Esophagus muscularis mucosa (tissue), 4 donors: ENCODE measurements at regions not wholly inside any gene's neighbourhood (a gene's known extent, or its start where the extent isn't known, plus 50 kb on each side); places are given as distances from the start of the nearest gene placed in this dataset.

Source experiments
- CTCF ChIP-seq, 3 experiments: fragments of 200-600 bp in 2 of 3; fragments of 450-650 bp in 1 of 3; sonication (generic) in 2 of 3; IDR thresholded peaks; one replicate each; pipeline ENCODE4 v1.5.1; 2017 to 2019; ENCODE audit warnings: antibody characterized with exemption in 3 of 3, mild to moderate bottlenecking in 2 of 3, moderate library complexity in 1 of 3
- EP300 ChIP-seq: sonication (generic); formaldehyde crosslinking; IDR thresholded peaks from one replicate; pipeline ENCODE4 v1.6.1; 2017; ENCODE audit warnings: antibody characterized with exemption
- POLR2AphosphoS5 ChIP-seq, 2 donors: sonication (generic); formaldehyde crosslinking; IDR thresholded peaks; one replicate each; pipeline ENCODE4 v1.6.1; 2017; ENCODE audit warnings: antibody characterized with exemption in 2 of 2

- TF ChIP-seq CTCF (IDR thresholded peaks at IDR 0.05) (no peak), EP300 (no peak), POLR2AphosphoS5 (IDR thresholded peaks at IDR 0.05) (no peak)
Measured at GRCh38 chr15:46956881-46957280, 760.4 kb upstream of the SEMA6D start.
